ENCODE measurements at regions not wholly inside any gene's neighbourhood (a gene's known extent, or its start where the extent isn't known, plus 50 kb on each side); places are given as distances from the start of the nearest gene placed in this dataset.

DNA sequence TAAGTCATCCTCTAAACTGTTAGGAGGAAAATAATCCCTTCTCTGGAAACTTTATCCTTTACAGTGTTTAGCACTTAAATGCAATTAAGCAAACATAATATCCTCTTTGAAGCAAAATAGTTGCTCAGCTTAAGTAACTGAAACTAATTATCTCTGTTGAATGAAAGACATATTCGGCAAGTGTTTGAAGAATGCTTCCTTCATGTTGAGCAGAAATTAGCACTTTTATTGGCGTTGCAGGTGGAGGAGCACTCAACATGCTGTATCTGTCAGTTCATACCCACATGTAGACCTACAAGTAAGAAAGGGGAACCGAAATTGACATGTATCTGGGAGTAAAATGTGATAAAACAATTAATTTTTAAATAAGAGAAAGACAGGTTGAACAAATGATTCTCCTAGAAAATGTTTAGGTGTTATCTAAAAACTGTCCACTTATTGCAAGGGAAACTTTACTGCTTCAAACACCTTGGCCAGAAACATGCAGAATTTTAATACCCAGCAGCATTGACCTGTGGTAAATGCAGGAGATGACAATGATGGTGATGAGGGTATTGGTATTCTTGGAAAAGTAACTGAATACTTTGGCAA, 987.0 kb upstream of the MAP3K7 start:
- DNase-seq = no peak

DNA sequence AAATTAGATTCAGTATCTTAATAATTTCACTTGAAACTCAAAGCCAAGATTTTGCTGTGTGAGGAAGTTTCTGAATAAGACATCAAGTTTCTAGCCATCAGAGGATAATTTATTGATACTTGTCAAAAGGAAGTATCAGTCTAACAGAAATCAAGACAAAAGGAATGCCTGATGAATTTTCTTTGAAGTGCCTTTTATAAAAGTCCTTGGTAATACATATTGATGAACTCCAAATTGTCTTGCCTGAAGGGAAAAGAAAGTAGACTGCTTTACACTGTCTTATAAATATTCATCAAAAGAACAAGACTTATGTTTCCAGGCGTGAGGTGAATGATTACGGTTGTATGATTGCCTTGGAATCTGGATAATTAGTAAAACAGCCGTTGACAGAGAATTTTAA, 986.0 kb upstream of the MAP3K7 start:
- DNase-seq = no peak

DNA sequence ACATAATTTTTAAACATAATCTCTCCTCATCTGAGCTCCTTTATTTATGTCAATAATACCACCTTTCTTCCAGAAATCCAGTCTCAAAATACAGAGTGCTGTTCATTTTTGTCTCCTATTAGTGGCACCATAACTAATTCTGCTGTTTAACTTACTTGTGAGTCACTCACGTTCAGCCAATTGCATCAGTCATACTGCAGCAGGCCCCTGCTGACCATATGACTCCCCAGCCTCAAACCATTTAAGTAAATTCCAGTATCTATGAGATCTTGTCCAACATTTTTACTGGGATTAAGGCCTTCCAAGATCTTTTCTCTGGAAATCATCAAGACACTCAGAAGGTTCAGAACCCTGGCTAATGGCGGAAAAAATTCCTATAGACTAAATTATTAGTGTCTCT, 982.2 kb upstream of the MAP3K7 start:
- no peak for DNase-seq

DNA sequence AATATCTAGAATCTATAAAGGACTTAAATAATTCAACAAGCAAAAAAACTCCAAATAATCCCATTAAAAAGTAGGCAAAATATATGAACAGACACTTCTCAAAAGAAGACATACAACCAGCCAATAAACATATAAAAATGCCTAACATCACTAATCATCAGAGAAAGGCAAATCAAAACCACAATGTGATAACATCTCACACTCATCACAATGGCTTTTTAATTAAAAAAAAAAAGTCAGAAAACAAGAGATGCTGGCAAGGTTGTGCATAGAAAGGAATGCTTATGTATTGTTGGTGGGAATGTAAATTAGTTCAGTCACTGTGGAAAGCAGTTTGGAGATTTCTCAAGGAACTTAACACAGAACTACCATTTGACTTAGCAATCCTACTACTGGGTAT, 979.6 kb upstream of the MAP3K7 start:
- DNase-seq = no peak

DNA sequence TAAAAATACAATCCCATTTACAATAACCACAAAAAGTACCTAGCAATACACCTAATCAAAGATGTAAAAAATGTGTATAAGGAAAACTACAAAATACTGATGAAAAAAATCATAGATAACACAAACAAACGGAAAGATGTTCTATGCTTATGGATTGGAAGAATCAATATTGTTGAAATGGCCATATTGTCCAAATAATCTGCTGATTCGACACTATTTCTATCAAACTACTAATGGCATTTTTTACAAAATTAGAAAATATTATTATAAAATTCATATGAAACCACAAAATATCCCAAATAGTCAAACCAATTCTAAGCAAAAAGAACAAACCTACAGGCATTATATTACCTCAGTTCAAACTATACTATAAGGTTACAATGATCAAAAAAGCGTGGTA, 978.3 kb upstream of the MAP3K7 start:
- DNase-seq = no peak

DNA sequence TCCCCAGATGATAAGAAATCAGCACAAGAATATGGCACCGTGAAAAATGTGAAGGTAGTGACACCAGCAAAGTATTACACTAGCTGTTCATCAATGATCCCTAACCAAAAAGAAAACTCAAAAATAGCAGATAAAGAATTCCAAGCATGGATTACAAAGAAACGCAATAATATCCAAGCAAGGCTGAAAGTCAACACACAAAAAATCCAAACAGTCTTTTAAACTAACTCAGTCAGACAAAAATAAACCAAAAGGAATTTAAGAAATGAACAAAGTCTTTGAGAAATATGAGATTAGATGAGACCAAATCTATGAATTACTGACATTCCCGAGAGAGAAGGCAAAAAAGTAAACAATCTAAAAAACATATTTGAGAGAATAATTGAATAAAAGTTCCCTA, 976.1 kb upstream of the MAP3K7 start:
- DNase-seq = no peak

DNA sequence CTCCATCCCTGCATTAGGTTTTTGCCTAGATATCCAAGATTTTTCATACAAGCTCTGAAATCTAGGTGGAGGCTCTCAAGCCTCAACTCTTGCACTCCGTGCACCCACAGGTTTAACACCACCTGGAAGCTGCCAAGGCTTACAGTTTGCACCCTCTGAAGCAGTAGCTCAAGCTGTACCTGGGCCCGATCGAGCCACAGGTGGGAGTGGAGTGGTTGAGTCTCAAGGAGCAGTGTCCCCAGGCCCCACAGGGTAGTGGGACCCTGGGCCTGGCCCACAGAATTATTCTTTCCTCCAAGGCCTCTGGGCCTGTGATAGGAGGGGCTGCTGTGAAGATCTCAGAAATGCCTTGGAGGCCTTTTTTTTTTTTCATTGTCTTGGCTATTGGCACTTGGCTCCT, 973.5 kb upstream of the MAP3K7 start:
- DNase-seq = no peak

DNA sequence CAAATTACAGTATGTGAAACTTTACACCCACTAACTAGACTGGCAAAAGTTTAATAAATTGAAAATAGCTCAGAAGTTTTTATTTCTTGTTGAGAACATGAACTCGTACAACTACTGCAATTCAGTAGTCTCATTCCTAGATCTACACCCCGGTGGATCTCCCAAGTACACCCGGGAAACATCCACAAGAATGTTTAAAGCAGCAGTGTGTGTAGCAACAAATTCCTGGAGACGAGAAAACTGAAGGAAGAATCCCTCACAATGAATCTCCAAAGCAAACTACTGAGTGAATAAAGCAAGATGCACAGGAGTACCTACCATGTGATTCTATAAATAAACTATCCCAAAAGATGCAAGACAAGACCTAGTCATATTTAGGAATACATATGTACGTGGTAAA, 954.0 kb upstream of the MAP3K7 start:
- no peak for DNase-seq

DNA sequence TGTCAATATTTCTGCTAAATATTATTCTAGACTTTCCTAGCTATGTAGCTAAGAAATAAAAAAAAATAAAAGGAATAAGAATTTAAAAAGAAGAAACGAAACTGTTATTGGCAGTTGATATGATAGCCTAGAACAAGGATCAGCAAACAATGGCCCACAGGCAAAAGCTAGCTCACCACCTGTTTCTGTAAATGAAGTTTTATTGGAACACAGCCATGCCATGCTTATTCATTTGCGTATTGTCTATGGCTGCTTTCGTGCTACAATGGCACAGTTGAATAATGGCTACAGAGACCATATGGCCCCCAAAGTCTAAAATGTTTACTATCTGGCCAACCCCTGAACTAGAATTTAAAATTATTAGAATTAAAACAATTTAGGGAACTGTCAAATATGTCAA, 952.6 kb upstream of the MAP3K7 start:
- DNase-seq = no peak

DNA sequence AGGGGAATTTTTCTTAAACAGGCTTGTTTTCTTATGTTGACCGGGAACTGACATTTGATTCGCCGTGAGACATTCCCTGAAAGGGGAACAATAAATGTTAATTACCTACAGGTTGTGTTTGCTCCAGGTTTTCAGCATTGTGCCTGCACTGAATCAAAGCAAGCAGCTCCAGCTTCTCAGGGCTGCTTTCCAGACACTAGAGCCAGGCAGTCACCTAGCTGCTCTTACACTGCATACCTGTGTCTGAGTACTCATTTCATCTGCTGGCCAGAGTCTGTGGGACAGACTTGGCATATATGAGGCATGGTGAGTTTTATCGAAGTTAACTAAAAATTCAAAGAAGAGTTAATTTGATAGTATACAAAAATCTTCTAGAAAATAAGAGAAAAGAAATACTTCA, 951.8 kb upstream of the MAP3K7 start:
- no peak for DNase-seq

DNA sequence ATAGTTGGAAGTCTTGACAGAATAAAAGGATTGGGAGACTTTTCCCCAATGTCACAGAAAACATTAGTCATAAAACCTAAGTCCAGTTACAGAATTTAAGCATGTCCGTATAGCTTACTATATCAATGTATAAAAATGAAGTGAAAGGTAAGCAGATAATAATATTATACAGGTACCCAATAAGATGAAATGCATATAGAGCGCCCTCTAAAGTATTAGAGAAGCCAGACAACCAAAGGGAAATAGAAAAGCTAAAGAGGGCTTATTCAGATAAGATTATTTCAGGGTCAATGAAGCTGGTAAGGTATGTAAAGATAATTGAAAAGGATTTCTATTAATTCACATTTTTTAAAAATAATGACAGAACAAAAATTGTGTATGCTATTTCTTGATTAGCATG, 947.7 kb upstream of the MAP3K7 start:
- no peak for DNase-seq

DNA sequence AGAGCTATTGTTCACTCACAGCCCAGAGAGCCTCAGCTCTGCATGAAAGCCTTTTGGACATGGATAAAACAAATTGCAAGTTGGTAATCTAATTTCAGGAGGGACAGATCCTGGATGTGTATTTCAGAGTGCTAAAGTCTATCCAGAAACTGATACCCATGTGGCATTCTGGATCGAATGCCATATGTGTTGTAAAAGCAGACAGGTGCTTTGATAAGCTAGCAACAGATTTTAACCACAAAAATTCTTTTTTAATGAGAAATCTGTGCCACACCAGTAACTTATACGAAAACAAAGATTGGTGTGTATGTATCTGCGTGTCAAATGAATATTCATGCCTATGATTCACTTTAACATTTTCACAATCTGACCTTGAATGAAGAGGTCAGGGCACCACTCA, 936.6 kb upstream of the MAP3K7 start:
- no peak for DNase-seq

DNA sequence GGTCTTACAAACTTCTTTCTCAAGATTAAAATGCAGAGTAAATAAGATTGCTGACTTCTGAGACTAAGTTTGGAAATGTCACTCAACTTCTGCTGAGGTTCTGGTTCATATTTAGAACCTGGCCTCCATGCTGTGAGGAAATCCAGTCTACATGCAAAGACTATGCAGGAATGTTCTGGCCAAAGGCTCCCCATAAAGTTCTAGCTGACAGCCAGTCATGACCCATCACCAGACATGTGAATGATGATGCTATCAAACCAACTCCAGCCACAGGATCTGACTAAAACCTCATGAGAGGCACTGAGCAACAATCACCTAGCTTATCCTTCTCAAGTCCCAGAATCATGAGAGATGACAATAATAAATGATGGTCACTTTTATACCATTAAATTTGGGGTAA, 935.1 kb upstream of the MAP3K7 start:
- no peak for DNase-seq

DNA sequence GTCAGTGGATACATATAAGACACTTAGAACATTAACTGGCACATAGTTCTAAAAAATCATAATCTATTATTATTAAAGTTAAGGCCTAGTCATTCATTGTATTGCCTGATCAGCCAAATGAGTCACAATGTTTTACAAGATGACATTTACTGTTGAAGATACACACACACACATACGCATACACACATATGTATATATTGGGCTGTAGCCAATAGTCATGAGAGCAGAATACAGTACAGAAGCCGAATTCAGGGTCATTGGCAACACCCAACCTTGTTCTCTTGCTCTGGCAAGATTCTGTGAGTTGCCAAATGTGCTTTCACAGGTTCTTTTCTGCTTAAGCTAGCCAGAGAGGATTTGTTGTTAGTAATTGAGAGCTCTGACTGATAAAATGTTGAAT, 922.8 kb upstream of the MAP3K7 start:
- DNase-seq = no peak

DNA sequence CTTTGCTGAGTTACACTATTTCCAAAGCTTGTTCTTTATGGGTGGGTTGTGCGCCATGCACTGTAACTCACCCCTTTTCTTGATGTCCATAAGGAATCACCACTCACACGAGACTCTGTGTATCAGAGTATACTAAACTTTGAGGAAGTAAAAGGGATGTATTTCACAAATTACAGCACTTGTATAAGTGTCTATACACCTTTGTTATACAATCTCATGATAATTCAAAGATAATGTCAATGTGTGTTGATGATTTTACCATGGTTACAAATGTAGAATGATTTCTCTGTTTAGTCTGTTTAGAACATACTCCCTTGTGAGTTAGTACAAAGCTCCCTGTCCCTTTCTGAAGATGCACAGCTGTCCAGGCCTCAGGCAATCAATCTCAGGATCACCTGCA, 922.2 kb upstream of the MAP3K7 start:
- DNase-seq = no peak

DNA sequence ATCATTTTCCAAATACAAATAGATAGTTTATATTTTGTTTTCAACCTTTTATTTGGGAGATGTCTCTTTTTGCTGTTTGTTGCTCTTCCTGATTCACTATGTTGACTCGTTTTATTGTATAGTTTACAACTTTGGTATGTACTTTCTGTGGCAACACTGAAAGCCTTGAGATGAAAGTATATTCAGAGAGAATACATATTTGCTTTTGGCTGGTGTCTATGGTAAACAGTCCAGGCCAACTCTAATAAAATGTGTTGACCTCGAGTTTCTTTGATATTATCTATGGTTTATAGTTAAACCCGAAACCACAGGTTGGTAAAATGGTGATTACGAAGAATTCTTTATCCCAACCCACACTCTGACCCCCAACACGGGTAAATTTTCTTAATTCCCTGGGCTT, 919.6 kb upstream of the MAP3K7 start:
- no peak for DNase-seq

DNA sequence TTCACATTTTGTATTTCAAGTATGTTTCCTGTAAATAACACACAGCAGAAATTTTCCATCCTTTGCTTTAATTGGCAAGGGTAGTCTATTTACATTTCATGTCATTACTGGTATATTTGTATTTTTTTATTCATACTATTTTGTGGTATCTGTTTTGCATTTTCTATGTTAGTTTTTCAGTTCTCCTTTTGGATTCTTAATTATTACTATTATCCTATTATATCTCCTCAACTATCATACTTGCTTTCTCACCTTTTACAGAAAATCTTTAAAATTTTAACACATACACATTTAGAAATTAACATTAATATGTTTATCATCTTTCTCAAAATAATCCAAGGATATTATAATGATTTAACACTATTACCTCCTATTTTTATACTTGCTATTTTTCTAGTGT, 918.3 kb upstream of the MAP3K7 start:
- no peak for DNase-seq

DNA sequence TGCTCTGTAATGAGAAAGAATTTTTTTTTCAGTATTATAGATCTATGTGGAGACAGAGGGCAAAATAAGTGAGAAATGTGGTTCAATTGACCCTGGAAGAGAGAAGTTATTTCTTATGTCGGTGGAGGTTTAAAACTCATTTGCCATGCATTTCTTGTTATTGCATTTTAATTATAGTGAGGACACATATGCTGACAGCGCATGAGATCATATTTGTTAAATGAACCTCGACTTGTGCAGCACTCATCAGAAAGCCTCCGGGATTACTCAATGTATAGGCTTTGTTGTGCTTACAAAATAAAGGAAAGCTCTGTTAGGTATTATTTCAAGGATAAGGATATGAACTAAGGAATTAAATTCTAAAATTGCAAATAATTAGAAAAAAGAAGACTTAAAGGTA, 915.1 kb upstream of the MAP3K7 start:
- no peak for DNase-seq

DNA sequence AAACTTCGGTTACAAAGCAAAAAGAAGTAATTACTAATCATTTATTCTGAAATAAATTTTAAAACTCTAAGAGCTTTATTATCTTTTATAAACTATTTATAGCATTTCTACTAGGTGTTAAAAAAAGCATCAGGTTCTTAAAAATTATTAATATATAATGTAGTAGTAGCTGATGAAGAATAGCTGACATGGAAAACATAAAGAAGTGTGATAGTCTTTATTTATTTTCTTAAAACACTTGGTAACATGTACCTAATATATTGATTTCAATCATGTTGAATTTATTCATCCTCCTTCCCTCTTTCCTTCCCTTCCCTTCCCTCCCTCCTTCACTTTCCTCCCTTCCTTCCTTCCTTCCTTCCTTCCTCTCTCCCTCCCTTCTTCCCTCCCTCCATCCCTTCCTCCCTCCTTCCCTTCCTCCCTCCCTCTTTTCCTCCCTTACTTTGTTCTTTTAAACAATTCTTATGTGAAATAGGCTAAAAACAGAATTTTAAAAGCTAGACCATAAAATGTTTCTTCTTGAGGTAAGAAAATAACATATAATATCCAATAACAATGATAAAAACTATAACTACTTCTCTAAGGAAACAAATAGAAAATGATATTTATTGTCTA, 913.9 kb upstream of the MAP3K7 start:
- no peak for DNase-seq

DNA sequence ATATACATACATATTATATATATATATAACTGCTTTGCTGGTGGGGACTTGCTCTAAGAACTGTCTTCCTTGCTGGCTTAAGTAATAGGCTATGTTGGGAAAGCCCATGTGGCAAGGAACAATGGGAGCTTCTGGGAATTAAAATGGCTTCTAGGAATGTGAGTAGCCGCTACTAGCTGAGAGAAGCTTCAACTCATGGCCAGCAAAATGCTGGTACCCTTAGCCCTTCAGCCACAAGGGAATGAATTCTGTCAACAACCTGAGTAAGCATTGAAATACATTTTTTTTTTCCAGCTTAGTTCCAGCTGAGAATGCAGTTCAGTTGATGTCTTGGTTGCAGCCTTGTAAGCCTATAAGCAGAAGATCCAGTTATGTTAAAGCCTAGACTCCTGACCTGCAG, 911.7 kb upstream of the MAP3K7 start:
- DNase-seq = no peak

DNA sequence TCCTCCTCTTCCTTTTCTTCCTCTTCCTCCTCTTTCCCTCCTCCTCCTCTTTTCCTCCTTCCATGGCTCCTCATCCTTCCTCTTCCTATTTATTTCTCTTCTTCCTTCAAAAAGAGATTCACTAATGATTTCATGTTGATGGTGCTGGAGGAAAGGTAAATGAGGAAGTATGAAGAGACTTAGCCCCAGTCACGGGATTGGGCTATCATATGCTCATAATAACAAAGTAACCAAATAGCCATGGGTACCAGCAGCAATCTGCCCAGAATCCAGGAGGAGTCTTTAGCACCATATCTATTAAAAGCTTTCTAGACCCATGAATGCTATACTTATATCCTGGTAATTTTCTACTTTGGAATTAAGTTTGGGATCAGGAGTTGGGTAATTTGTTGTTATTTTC, 910.9 kb upstream of the MAP3K7 start:
- DNase-seq = no peak

DNA sequence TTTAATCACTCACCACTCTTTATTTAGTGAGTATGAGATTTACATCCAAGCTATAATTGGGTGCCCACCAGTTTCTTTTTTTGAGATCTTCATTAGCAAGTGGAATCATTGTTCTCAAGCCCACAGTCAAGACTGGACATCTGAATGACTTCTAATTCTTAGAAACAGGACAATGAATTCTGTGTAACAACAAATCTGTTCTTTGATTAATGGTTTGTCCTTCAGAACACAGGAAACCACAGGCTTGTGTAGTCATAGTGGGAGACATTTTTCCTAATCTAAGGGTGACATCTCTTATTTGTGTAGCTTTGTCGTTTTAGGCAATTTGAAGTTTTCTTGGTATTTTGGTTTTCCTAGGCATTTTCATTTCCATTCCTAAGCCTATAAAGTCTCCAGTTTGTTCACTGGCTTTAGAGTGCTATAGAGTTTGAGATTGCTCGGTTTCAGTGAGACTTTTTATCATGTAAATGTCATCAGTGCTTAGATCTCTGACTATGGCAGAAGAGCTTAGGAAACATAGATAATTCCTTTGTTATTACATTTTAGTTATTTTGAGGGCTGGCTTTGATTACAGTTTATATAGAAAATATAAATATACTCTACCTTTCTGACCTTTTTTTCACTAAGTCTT, 903.9 kb upstream of the MAP3K7 start:
- DNase-seq = no peak

DNA sequence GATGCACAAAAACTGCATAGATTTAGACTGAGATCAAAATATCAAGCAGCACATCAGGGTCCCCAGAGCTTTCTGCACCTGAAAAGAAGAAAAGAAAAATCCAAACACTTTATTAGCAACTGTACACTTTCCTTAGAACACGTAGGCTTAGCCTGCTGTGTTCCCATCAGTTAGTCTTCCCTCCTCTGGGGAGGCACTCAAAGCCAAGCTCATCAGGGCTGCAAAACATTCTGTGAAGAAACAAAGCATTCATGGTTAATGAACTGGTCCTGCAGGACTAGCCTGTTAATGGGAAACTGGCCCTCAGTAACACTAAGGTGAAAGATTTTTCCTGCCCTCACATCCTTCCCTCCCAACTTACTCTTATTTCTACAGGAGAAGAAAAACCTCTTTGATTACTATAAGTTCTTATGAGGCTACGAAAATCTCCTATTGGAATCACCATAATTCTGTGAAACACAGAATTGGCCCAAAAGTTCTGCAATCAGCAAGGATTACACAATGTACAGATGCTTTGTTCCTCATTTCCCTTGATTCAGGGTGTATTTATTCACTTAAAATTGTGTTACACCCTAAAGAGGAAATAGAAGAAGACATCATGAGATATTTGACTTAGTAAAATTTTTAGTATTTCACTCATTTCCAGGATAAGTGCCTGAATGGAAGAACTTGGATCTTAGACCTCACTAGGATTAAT, 901.0 kb upstream of the MAP3K7 start:
- DNase-seq = no peak

DNA sequence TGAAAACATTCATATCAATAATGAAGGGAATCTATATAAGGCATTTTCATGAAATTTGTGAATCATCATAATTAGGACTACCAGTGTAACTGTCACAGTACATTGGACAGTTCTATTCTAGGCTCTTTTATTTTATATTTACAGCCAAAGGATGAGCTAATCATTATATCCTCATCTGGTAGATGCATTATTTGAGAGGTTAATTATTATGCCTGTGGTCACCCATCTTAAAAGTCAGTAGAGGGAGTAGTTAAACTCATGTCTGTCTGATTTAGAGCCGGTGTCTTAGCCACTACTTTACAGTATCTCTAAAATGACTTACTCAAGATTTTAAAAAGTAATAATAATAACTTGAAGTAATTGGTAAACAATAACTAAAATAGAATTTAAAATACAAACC, 899.3 kb upstream of the MAP3K7 start:
- no peak for DNase-seq

DNA sequence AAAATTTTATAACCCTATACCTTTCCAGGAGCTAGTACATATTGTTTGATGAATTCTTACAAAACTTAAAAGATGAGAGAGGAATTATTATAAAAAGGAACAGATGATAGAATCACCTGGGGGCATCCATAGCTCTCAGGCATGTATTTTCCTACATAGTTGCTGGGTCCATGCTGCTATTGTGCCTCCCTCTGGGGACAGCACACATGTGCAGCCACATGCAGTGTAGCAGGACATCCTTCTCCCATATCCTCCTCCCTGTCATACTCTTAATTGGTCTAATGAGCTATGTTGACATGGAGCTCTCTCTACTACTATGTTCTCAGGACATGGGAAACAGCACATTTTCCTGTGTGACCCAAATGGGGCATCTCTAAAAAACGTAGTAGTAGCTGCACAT, 898.2 kb upstream of the MAP3K7 start:
- DNase-seq = no peak
